Colonic mucosa (tissue), 4 donors: ENCODE measurements at regions not wholly inside any gene's neighbourhood (a gene's known extent, or its start where the extent isn't known, plus 50 kb on each side); places are given as distances from the start of the nearest gene placed in this dataset.

Experiments used
- DNase-seq: peaks from one replicate; pipeline ENCODE4 v3.0.0-alpha.2; 2020
- H3K27ac ChIP-seq: fragments of 200-600 bp; one replicate; pipeline ENCODE4 v1.8.0; 2021
- H3K27me3 ChIP-seq: fragments of 200-600 bp; one replicate; pipeline ENCODE4 v1.8.0; 2021
- H3K36me3 ChIP-seq: fragments of 200-600 bp; one replicate; pipeline ENCODE4 v1.8.0; 2021
- H3K4me1 ChIP-seq: fragments of 200-600 bp; one replicate; pipeline ENCODE4 v1.8.0; 2021; ENCODE audit warnings: mild to moderate bottlenecking
- H3K4me3 ChIP-seq: fragments of 200-600 bp; one replicate; pipeline ENCODE4 v1.8.0; 2021
- H3K9ac ChIP-seq, 2 donors: one replicate each; pipeline ENCODE4 v1.7.0; 2013; ENCODE audit warnings: control low read depth in 2 of 2, low read depth in 2 of 2, low read length in 2 of 2
- H3K9me3 ChIP-seq: fragments of 200-600 bp; one replicate; pipeline ENCODE4 v1.8.0; 2021
- intact Hi-C: fragments of 100-400 bp; cut with DNase I; formaldehyde crosslinking; loops from one replicate; pipeline ENCODE4 v1.14.1; 2022
- TF ChIP-seq, protein P1 (sequence below): fragments of 200-600 bp; IDR thresholded peaks from one replicate; pipeline ENCODE4 v1.8.0; 2022; ENCODE audit warnings: antibody characterized with exemption, mild to moderate bottlenecking
- donor health status: healthy.
- donor health status: DM: no; HTN: no; CAD: no.
- donor health status: DM: no; HTN: no; CAD: no.

DNA sequence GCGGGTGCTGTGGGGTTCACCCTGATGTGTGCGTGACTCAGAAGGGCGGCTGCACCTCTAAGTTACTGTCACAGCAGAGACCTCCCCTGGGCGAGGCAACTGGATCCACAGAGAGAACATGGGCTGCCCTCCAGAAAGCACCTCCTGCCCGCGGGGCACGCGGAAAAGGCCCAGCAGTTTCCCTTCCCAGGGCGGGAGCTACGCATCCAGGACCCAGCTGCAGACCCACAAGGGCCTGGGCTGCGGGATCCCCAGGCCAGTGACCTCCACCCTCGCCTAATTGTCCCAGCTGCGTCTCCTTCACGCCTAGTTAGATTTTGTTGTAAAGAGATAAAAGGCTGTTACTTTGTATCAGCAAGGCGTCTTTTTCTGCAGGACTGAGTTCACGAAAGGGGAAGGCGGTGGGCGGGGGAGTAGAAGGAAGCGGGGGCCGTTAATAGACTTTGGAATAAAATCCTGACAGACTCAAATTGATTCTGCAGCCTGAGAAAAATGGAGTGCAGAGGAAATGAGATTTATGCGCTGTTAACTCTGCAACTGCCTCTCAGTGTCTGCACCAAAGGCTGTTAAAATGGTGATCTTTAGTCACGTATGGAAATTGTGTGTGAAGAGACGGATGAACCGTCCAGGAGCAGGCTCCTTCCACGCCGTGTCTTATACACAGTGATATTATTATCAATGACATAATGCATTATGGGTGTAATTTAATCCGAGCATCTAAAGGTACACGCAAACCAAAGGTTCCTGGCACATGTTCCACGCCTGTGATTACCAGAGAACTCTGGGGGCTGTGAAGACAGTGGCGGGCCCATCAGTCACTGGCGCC is 65.9 kb upstream of the FBRSL1 start:
- no peak overlapping the region for H3K27ac ChIP-seq
- no peak overlapping the region for H3K4me3 ChIP-seq
- H3K9me3 ChIP-seq = no peaks in the 10 kb centered on the region
- H3K36me3 ChIP-seq = no peaks in the 10 kb centered on the region
- no peaks in the 10 kb centered on the region for H3K4me1 ChIP-seq
- TF ChIP-seq, protein P1, sequence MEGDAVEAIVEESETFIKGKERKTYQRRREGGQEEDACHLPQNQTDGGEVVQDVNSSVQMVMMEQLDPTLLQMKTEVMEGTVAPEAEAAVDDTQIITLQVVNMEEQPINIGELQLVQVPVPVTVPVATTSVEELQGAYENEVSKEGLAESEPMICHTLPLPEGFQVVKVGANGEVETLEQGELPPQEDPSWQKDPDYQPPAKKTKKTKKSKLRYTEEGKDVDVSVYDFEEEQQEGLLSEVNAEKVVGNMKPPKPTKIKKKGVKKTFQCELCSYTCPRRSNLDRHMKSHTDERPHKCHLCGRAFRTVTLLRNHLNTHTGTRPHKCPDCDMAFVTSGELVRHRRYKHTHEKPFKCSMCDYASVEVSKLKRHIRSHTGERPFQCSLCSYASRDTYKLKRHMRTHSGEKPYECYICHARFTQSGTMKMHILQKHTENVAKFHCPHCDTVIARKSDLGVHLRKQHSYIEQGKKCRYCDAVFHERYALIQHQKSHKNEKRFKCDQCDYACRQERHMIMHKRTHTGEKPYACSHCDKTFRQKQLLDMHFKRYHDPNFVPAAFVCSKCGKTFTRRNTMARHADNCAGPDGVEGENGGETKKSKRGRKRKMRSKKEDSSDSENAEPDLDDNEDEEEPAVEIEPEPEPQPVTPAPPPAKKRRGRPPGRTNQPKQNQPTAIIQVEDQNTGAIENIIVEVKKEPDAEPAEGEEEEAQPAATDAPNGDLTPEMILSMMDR = no peak
- peaks cover 5% of the 10 kb centered on the region for H3K27me3 ChIP-seq
- H3K9ac ChIP-seq = no peak overlapping the region
- DNase-seq = no peak
- intact Hi-C loops = no loop called here

DNA sequence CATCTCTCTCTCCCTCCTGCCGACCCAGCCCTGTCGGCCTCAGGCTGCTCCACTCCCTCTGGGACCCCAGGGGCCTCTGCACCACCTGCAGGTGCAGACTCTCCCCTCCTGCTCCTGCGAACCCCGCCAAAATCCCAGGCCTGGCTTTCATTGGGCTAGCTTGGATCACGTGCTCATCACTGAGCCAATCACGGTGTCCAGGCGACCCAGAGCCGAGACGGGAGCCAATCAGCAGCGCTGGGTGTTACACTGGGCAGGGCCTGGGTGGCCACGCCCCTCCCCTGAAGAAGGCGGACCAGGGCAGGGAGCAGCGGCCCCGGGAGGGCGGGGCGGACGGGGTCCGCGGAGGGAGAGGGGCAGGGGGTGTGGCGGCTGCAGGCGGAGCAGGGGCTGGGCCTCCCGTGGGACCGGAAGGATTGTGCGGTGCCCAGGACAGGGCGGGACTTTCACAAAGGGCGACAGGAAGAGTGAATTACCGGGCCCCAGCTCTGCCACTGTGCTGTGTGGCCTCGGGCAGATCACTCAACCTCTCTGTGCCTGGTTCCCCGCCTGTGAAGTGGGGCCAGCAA is 66.6 kb upstream of the FBRSL1 start:
- Histone ChIP-seq H3K36me3 (no peaks in the 10 kb centered on the region), H3K9me3 (no peaks in the 10 kb centered on the region), H3K27me3 (peaks cover 5% of the 10 kb centered on the region), H3K4me1 (no peaks in the 10 kb centered on the region), H3K4me3 (no peak overlapping the region), H3K9ac (no peak overlapping the region), H3K27ac (no peak overlapping the region)
- intact Hi-C loops = no loop called here
- DNase-seq = no peak
- TF ChIP-seq, protein P1 = no peak

DNA sequence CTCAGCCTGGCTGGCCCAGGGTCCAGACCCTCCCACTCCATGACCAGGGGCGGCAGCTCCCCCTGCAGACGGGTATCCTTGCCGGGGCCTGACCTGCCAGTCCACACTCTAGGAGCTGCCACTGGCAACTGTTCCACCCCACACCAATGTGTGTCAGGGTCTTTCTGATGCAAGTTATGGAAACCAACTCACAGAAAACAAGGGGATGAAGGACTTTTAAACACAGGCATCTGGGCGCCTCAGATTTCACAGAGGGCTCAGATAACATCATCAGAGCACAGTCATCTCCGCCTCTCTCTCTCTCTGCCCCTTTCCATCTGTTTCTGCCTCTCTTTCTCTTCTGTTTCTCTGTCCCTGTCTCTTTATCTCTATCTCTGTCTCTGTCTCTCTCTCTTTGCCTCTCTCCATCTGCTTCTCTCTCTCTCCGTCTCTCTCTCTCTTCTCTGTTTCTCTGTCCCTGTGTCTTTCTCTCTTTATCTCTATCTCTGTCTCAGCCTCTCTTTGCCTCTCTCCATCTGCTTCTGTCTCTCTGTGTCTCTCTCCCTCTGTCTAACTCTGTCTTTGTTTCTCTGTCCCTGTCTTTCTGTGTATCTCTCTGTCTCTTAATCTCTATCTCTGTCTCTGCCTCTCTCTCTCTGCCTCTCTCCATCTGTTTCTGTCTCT is 67.4 kb upstream of the FBRSL1 start:
- Histone ChIP-seq H3K9ac (no peak overlapping the region), H3K4me1 (no peaks in the 10 kb centered on the region), H3K4me3 (no peak overlapping the region), H3K9me3 (no peaks in the 10 kb centered on the region), H3K27ac (no peak overlapping the region), H3K27me3 (peaks cover 5% of the 10 kb centered on the region), H3K36me3 (no peaks in the 10 kb centered on the region)
- intact Hi-C loops = no loop called here
- DNase-seq = no peak
- TF ChIP-seq, protein P1 = no peak

DNA sequence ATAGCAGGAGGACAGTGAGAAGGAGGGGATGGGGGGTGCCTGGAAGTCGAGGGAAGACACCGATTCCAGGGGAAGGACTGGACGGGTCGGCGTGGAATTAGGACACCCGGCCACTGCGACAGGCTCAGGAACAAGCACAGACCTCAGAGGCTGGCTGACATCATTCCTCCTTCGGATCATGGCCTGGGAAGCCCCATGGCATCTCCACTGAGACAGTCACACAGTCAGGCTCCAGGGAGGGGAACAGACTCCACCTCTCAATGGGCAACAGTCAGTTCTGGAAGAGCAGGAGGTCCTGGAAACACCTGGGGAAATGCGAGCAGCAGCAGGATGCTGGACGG is 67.9 kb upstream of the FBRSL1 start:
- H3K9me3 ChIP-seq = no peaks in the 10 kb centered on the region
- no peaks in the 10 kb centered on the region for H3K36me3 ChIP-seq
- intact Hi-C loops = no loop called here
- peaks cover 5% of the 10 kb centered on the region for H3K27me3 ChIP-seq
- H3K27ac ChIP-seq = no peak overlapping the region
- TF ChIP-seq, protein P1 = no peak
- H3K4me3 ChIP-seq = no peak overlapping the region
- no peak overlapping the region for H3K9ac ChIP-seq
- no peaks in the 10 kb centered on the region for H3K4me1 ChIP-seq
- DNase-seq = no peak

DNA sequence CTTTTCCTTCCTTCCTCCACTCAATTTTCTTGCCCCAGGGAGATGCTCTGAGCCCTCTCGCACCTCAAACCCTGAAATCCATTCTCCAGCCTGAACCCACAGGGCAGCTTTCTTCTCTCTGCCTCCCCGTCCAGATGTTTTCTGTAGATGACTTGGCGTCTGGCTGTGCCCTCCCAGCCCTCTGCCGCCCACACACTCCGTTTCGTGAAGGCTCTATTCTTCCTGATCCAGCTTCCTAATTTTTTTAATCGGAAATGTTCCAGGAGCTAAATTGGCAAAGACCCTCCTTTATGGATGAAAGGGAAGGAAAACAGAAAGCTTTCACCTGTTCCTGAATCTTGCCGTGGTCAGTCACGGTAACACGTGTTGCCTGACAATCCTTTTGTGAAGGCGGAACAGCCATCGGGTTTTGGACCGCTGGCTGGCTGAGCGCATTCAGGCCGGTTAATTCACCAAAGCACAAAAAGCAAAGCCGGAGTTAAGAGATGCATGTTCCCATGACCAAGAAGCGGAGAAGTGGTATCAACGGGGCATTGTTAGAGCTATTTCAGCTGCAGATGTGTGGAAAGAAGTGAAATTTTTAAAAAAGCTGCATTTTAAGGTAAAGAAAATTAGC is 70.2 kb upstream of the FBRSL1 start:
- intact Hi-C loops = loop anchor here (5.0 kb wide), 1 partner anchor 267 kb away; no protein-coding TSS in a partner anchor

More for the DNA sequence above, 70.2 kb upstream of the FBRSL1 start:
- Histone ChIP-seq H3K36me3 (no peaks in the 10 kb centered on the region), H3K9ac (no peak overlapping the region), H3K4me1 (peaks cover 1% of the 10 kb centered on the region), H3K27ac (no peak overlapping the region), H3K9me3 (no peaks in the 10 kb centered on the region), H3K27me3 (no peaks in the 10 kb centered on the region), H3K4me3 (no peak overlapping the region)
- TF ChIP-seq, protein P1 = no peak
- DNase-seq = no peak
